Fibroblast of skin of right biceps (primary cell): ENCODE measurements at regions not wholly inside any gene's neighbourhood (a gene's known extent, or its start where the extent isn't known, plus 50 kb on each side); places are given as distances from the start of the nearest gene placed in this dataset.
"Not testable (repeated sequence)": the region's sequence is repeated elsewhere in the genome, so short reads cannot be mapped to it uniquely, and the experiment has no call there.

ENCODE experiments used
- DNase-seq: peaks from one replicate; pipeline ENCODE4 v3.0.0-alpha.2; 2013

GRCh38 chr5:58357121-58357520 is 102.8 kb downstream of the PLK2 start:
- peak; percentile 11 for DNase-seq

- no peak for DNase-seq
These were observed 103.2 kb downstream of the PLK2 start for GRCh38 chr5:58356662-58357061.

- DNase-seq = no peak
These were observed 105.1 kb downstream of the PLK2 start for GRCh38 chr5:58354827-58355226.

- DNase-seq = no peak
These were observed 105.9 kb downstream of the PLK2 start for GRCh38 chr5:58353992-58354391.

DNA sequence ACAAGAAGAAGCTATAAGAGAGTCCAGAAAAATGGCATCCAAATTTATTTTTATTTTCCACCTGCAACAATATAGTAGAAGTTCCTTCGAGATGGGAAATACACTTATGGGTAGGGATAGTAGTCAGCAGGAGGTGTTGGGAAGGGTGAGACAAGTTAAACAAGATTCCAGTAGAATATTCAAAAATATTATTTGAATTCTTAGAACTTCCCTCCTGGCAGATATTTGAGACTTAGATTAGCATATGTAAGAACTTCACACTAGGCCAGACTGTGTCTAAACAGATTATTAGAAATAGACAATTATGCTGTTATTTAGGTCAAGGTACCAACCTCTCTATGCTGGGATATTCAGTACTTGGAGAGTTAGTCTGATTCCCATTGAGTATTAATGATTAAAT is 108.7 kb downstream of the PLK2 start:
- no peak for DNase-seq

DNA sequence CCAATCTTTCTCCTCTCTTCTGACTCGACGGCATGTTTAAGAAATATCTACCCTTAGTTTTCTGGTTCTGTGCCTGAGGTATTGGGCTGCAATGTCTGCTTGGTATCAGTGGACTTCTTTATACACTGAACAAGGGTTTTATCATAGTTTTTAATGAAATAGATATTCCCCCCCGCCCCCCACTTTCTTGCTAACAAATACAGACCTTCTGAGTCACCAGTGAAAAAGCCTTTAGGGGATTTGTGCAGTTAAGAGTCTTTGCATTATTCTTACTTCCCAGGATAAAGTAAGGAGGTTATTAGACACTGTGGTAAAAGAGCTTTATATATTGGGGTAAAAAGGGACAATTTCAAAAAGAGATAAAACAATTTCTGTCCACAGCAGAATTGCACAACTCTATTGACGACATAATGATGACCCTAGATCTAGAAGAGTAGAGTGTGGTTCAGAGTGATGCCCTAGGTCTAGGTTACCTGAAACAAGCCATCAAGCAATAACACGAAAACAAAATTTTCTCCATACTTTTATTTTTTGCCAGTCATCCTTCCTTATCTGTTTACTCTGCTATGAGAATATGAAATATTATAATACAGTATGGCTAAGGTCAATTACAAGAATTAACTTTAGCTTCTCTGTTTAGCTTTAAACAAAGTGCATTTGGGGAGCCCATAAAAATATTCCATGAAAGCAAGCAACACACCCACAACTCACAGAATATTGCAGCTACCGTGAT is 110.7 kb downstream of the PLK2 start:
- DNase-seq = peak; percentile 34

GRCh38 chr5:58346041-58346440 is 113.8 kb downstream of the PLK2 start:
- DNase-seq = no peak

- no peak for DNase-seq
These were observed 118.4 kb downstream of the PLK2 start for GRCh38 chr5:58341476-58341875.

DNA sequence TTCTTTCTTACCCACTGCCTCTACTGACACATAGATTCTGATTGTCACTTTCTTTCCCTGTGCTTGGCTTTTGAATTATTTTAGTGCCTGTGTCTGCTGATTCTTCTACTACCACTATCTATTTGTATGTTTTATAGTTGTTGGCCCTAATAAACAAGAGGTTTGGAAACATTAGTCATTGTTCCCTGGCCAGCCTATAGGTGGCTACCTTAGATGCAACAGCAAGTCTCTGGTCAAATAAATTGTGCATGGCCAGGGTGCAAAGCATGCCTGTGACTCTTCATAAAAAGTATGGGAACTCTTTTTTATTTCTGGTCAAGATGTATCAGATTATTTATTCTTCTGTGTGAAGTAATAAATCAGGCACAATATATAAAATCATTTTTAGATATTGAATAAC is 124.4 kb downstream of the PLK2 start:
- no peak for DNase-seq

GRCh38 chr5:58334035-58334434 is 125.9 kb downstream of the PLK2 start:
- DNase-seq = no peak

DNA sequence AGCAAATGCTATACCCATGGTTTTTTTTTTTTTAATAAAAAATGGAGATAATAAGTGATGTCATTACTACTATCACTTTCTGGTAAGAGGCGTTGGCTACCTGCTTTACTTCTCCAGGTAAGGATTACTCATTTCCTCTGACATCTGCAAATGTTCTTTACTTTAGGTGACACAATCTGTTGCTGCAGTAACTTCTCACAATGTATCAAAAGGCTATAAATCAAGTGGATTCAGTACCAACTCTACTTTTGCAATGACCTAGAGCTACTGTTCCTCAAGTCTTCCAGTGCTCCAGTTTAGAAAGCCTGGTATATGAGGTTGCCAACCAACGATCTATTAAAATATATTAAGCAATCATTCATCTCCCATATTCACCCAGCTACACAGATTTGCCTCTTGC is 129.1 kb downstream of the PLK2 start:
- no peak for DNase-seq

- DNase-seq = no peak
These were observed 132.6 kb downstream of the PLK2 start for GRCh38 chr5:58327289-58327688.

GRCh38 chr5:58326022-58326421 is 133.9 kb downstream of the PLK2 start:
- no peak for DNase-seq

- peak; percentile 66 for DNase-seq
These were observed 137.4 kb downstream of the PLK2 start for GRCh38 chr5:58322453-58322852.

DNA sequence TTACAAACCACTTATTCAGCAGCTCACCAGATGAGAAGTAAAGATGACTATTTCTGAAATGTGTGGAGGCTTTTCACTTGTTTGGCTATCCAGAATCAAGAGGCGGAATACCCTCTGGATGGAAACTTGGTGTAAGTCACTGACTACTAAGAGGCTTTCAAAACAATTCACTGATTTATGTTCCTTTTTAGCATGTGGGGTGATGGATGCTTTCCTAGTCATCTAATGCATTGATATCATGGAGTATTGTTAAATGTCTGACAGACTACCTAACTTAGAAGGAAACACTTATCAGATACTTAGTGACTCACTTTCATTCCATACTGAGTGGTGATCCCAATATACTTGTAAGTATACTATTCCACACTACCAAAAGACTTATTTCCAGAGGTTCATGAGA is 141.4 kb downstream of the PLK2 start:
- peak; percentile 73 for DNase-seq

DNA sequence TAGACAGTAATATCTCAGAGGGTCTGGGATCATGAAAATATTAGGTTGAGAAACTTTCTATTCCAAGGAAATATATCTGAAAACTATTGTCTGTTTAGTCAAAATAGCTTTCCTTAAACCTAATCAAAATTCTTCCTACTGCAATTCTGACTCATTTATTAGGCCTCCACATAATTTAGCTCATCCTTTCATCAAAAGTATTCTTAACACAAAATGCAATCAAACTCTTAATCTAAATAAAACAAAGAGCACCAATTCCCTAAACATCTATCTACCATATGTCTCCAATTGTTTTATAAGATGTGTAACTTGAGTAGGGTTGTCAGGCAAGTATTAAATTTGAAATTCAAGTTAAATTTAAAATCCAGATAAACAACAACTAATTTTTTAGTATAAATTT is 142.1 kb downstream of the PLK2 start:
- peak; percentile 32 for DNase-seq

DNA sequence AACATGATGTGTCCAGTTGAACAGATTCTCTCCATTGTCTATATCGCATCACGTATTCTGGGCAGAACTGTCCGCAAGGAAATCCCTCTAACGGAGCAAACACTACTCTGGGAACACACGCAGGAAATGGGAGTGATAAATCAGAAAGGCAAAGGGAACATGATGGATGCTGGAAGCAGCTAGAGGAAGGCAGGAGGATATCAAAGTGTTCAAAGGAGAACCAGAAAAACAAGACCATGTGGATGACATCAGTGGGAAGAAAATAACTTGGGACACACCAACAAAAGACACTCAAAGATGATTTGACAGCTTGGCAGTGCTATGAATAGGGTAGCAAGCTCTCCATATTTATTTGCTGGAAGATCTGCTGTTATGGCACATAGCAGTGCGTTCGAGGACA is 142.9 kb downstream of the PLK2 start:
- no peak for DNase-seq

- DNase-seq = no peak
These were observed 144.1 kb downstream of the PLK2 start for GRCh38 chr5:58315794-58316193.

- no peak for DNase-seq
These were observed 145.3 kb downstream of the PLK2 start for GRCh38 chr5:58314356-58315210.

DNA sequence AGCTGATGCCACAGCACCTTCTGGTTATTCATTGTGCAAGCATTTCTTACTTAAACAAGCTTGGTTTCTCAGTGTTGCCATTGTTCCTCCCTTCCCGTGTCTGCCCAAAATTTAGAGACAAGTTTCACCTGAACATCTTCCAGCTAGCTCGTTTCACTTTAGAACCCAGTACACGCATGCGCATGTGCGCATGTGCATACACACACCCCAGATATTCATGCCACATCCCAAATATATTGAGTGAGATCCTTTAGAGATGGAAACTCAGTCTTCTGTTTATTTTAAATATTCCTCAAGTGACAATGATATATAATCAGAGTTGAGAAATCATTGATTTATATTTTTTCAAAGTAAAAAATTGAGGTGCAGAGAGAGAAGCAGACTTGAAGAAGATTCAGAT is 147.6 kb downstream of the PLK2 start:
- DNase-seq = no peak

DNA sequence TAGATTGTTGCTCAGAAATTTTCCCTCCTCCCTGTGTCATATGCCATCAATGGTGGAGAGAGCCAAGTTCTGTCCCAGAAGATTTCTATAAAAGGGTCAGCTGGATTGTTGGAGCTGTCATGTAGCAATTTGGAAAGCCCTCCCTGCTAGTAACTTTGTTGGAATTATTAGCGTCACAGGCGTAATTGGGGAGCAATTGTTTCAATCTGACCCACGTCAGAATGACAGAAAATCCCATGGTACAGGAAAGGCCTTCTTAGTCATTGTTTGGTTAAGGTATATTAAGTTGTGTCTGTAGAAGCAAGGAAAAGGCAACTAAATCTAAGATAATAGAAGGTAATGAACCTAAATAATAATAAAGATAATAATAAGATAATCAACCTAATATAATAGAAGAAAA is 148.4 kb downstream of the PLK2 start:
- DNase-seq = no peak

- DNase-seq = not testable (repeated sequence)
These were observed 151.5 kb downstream of the PLK2 start for GRCh38 chr5:58308384-58308783.

DNA sequence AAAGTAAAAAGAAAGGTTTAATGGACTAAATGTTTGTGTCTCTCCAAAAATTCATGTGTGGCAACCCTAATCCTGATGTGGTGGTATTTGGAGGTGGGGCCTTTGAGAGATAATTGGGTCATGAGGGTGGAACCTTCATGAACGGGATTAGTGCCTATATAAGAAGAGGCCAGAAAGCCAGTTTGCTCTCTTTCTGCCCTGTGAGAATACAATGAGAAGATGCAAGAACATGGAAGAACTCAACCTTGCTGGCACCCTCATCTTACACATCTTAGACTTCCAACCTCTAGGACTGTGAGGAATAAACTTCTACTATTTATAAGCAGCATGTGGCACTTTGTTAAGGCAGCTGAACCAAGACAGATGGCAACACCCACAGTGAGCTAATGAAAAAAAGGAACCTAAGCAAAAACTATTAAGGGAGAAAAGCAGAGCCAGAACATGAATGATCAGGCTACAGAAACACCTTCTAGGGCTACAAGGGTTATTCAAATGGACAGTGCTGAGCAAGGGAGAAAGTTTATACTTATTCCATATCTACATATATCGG is 159.5 kb downstream of the PLK2 start:
- DNase-seq = no peak

DNA sequence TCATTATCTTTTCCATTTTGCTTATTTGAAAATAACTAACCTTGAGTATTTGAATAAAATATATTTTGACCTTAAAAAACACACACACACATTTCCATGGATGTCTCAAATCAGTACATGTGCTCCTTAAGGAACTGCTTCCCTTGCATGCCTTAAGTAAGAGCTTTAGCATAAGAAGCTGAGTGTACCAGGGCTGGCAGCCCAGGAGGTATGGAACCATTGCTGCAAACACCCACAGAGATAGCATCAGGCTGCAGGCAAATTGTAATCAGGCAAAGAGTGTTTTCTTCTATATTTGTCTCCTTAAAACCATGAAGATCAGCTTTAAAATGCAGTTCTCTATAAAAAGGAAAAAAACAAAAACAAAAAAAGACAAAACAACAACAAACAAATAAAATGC is 160.6 kb downstream of the PLK2 start:
- DNase-seq = no peak
